ENCODE measurements at regions not wholly inside any gene's neighbourhood (a gene's known extent, or its start where the extent isn't known, plus 50 kb on each side); places are given as distances from the start of the nearest gene placed in this dataset.

GRCh38 chr4:26020083-26020668 is 106.2 kb downstream of the SMIM20 start:
- no peak for DNase-seq (ENCODE audit: low read depth in 2 of 2)

DNA sequence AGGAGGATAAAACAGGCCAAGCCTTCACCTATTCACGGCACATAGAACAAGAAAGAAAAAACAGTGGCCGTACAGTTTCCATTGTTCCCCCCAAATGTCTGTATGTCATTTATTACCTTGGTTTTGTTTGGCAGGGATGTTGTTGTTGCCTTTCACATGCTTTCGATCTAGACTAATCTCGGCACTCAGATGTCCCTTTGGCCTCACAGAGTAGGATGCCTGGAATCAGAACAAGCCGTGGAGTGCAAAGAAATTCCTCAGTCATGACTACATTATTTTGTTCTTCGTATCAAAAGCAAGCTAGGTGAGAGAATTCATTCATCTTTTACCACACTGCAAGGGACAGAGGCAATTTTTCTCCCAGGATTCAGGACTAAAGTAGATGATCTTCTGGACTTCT is 106.9 kb downstream of the SMIM20 start:
- DNase-seq (ENCODE audit: low read depth in 2 of 2): no peak

GRCh38 chr4:26021417-26022345 is 107.7 kb downstream of the SMIM20 start:
- no peak for DNase-seq (ENCODE audit: low read depth in 2 of 2)

DNA sequence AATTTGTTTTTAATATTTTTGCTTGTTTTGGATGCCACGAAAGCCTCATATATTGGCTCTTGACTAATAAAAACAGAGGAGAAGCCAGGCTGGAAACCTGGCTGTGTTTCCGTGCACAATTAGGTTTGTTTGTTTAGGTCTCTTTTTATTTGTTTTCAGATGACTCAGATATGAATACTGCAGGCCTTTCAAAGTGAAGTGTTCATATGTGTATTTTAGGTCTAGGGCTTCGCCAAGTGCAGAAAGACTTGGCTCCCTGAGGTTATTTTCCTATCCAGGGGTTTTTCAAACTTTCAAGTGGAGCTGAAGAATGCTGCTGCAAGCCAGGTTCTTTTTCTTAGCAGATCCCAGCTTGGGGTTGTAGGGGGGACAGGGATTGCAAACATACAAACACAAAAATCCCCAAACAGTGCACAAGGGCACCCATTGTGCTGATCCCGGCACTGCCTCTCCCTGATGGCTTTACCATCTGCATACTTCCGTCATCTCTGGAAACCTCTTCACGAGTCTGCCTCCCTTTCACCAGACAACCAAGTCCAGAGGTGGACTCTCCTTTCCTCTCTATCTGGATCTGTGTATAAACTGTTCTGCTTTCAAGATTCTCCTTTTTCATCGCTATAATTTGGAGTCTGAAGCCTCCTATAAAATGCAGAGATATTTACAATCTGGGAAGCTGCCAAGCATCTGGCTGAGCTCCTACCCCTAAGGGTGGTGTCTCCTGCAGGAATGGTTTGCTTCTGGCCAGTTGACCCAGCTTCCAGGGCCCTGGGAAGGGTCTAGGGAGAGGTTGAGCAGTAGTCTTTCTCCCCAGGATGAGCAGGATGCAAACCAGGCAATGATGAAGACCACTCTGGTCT is 108.6 kb downstream of the SMIM20 start:
- no peak for DNase-seq (ENCODE audit: low read depth in 2 of 2)

DNA sequence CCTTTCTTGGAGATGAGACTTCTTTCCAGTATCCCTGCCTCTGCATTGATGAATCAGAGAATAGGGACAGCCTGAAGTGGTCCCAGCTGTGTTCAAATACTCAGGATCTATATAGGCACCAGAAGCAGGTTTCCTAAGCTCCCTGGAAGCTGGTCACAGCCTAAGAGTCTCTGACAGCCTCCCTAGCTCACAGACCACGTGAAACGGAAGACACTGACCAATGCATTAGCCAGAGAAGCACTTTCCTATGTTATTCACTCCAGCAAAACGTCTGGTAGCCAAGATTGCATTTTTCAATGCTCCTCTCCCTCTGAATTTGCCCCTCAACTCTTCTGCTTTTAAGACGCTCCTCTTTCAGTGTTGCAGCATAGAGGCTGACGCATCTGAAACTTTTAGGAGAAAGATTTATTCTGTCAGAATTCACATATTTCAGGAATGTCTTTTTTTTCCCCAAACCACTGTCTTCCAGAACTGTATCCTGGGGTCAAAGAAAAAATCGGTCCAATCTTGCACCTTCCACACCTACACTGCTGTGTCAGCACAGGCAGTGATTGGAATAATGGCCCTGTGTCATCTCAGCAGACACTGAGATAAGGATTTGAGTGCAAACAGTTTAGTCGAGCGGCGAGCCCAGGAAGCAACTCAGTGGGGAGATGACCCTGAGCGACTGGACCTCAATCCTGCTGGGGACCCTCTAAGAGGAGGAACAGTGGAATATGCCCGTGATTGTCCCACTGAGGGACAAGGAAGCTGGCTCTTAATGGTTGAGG is 109.4 kb downstream of the SMIM20 start:
- DNase-seq (ENCODE audit: low read depth in 2 of 2): no peak

GRCh38 chr4:26024079-26024478 is 110.1 kb downstream of the SMIM20 start:
- no peak for DNase-seq (ENCODE audit: low read depth in 2 of 2)

- DNase-seq (ENCODE audit: low read depth in 2 of 2): no peak
Observed at GRCh38 chr4:26028133-26028792, 114.2 kb downstream of the SMIM20 start.

DNA sequence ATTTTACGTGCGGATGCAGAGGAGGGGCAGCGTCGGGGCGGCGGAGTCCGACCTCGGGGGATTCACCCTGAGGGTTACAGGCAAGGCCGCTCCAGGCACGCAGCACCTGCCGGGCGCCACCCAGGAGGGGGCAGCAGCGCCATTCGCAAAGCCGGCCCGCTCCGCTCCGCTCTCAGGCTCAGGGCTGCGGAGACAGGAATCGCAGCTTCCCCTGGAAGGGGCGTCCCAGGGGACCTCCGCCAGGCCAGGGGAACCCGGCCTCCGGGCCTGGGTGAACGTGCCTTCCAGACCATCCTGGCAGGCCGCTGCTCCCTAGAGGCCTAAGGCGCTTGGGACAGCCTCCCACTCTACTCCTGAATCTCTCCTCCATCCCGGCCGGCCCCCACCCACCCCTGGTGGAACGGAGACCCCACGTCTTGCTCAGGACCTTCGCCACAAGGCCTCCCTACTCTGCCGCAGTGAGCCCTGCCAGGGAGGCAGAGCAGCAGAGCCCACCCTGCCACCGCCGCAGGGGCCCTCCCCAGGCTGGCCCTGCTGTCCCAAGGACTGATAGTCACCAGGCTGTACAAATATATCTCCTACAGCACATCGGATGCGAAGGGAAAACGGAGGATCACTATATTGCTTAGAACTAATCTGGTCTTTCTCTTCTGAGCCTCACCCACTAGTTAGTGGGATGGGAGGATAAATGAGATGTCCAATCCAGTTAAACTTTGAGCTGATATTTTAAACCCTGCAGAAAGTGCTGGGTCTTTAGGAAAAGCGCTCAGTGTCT is 115.0 kb downstream of the SMIM20 start:
- no peak for DNase-seq (ENCODE audit: low read depth in 2 of 2)

DNA sequence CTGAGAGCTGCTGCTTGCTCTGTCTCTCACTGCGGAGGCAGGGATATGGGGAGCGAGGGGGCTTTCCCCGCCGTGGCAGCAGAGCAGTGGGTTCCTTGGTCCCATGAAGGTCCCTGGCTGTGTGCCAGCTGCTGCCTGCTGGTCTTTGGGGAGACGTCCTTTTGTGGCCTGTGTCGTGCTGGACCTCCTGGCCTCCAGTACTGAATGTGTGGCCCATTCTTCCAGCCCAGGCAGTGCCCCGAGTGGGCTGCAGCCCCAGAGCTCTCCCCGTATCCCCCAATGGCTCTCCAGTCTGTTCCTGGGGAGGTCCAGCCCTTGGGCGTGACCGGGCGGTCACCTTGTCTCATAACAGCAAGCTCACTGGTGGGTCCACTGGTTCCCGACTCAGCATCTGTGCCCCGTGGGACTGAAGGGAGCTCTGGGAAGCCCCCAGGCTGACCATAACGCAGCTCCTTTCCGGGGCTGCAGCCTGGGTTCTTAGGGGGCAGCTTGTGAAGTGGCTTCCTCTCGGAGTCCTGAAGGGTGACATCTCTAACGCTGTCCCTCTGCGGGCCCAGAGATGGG is 115.6 kb downstream of the SMIM20 start:
- DNase-seq (ENCODE audit: low read depth in 2 of 2): no peak

DNA sequence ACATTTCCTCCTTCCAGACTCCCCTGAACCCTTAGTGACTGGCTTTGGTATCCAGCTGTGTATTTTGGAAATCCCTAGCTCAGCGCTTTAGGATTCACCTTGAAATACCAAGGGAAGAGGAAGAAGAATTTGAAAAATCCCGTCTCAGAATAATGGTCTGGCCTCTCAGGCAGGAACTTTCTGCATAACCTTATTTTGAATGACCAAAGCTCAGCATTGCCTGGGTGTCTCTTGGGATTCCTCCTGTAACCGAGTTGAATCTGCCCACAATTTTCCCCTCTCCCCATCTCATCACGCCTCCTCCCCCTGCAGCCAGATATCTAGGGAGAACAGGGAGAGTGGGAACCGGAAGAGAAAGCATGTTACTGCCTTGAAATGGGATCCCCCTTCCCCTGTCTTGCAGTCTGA is 116.2 kb downstream of the SMIM20 start:
- DNase-seq (ENCODE audit: low read depth in 2 of 2): no peak

DNA sequence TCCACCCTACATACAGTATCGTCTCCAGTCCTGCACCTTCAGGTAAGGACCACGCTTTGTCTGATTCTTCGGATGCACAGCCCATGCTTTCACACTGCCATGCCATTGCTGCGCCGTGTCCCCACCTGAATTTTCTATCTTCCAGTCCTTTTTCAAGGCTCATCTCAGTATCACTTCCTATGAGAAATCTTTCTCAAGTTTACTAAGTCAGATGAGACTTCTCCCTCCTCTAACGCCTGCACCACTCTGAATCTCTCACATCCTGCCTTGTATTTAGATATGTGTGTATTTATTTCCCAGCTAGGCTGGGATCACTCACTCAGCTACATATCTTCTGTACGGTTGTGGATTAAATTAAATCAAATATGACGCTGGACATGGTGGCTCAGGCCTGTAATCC is 116.8 kb downstream of the SMIM20 start:
- DNase-seq (ENCODE audit: low read depth in 2 of 2): no peak

- no peak for DNase-seq (ENCODE audit: low read depth in 2 of 2)
Observed at GRCh38 chr4:26031704-26032103, 117.7 kb downstream of the SMIM20 start.

GRCh38 chr4:26032142-26032541 is 118.1 kb downstream of the SMIM20 start:
- DNase-seq (ENCODE audit: low read depth in 2 of 2): no peak

DNA sequence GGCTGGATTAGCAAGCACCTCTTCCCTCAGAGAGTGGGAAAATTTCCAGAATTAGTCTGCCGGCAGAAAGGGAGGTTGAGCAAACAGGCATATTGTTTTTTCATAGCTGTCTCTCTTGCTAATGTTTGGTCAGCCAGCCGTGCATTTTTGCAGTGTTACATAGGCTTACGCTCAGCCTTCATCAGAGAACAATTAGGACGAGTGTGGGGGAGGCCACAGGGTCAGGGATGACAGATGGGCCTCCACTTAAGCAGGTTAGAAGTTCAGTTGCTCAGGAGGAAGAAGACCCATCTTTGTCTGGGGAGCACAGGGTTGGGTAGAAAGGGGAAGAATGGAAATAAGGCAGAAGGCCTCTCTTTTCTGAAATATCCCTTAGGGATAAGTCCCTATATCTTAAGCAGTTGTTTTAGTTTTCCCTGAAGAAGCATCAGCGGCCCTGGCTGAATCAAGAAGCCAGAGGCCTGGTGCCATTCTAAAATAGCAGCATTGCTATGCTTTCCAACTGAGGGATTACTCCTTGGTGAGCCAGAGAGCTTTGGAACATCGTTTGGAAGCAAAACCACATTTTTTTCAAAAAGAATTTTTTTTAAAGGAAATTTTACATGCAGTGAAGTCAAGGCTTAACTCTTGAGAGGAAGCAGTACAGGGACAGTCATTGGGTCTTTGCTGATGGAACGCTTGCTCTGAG is 118.8 kb downstream of the SMIM20 start:
- peak; percentile 52 to 65 for DNase-seq (ENCODE audit: low read depth in 2 of 2)

- no peak for DNase-seq (ENCODE audit: low read depth in 2 of 2)
Observed at GRCh38 chr4:26033389-26033788, 119.4 kb downstream of the SMIM20 start.

DNA sequence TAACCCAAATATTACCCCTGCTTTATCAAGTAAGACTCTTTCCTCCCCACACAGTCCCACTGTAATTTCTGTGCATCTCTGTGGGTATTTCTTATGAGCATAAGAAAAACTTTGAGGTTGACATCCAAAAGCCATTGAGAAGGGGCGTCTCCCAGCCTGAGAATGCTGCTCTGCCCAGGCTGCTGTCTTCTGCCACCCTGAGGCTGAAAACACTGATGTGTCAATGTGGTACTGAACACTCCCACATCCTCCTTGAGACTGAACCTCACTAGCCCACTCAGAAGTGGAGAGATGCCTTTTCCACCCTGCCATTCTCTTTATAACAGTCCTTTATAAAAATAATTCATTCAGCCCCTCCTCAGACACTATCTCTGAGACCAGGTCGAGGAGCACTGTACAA is 120.8 kb downstream of the SMIM20 start:
- DNase-seq (ENCODE audit: low read depth in 2 of 2): no peak

DNA sequence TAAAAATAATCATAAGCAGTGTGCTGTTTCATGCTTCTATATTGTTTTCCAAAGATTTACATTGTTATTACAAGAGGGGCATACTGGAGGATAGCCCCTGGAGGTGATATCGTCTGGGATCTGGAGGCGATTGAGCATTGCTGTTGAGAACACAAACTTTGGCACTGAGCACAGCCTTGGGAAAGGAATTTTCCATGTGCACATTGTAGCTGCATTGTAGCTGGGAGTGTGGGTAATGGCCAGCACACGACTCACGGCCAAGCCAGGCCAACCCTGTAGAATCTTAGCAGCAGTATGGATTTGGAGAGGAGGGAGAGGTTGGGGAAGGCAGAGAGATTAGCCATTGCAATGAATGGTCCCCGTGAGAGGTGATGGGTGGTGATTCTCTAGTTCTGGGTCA is 121.9 kb downstream of the SMIM20 start:
- DNase-seq (ENCODE audit: low read depth in 2 of 2): no peak

- DNase-seq (ENCODE audit: low read depth in 2 of 2): no peak
Observed at GRCh38 chr4:26039639-26040359, 125.8 kb downstream of the SMIM20 start.

DNA sequence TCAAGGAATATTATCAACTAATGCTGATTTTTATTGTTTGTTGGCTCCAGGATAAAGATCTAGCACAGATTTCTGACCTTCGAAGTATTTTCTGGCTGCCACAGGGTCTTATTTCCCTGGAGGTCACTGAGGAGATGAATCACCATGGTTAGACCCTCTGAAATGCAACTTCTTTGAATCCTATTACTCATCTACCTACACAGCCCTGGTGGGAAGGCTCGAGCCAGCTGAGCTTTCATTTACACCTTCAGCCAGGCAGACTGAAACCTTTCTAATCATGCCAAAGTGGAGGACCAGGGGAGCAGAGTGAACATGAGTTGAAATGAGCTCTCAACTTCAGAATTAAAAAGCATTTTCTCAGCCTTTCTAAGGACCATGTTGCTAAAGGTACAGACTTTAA is 130.5 kb downstream of the SMIM20 start:
- no peak for DNase-seq (ENCODE audit: low read depth in 2 of 2)

Measured in fibroblast of skin of left quadriceps (primary cell).